GM18526 (cell line): ENCODE measurements at regions not wholly inside any gene's neighbourhood (a gene's known extent, or its start where the extent isn't known, plus 50 kb on each side); places are given as distances from the start of the nearest gene placed in this dataset.

ENCODE experiments used
- POLR2A ChIP-seq: IDR thresholded peaks from 3 replicates; pipeline ENCODE4 v1.6.1; 2011; ENCODE audit not compliant: insufficient read length; ENCODE audit errors: extremely low read depth

DNA sequence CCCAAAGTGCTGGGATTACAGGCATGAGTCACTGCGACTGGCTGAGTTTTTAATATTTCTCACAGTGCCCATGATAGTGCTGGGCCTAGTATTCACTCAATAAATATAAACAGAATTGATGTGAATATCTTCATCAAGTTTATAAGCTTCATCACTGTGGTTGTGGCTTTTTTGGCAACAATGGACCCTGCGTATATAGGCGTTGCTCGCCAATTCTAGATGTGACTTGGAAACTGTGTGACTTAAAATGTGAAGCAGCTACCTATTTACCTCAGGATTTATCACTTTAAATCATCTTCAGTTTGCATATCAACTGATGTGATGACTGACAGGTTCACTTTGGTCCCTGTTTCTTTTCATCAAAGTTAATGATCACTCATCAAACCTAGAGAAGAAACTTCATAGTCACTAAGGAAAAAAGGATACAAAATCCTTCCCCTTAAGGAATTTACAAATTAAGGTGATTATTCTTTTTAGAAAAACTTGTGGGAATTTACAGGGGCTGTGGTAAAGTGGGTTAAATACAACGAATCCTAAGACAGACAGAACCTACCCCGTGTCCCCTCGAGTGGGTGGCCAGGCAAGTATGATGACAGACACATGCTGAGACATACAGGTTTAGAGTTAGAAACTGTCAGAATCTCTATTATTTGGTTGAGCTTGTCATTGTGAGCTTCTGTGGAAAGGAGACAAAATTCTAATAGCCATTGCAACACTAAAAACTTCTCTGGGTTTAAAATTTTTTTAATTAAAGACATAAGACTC, 101.3 kb downstream of the AKAP11 start:
- no peak for TF ChIP-seq POLR2A

DNA sequence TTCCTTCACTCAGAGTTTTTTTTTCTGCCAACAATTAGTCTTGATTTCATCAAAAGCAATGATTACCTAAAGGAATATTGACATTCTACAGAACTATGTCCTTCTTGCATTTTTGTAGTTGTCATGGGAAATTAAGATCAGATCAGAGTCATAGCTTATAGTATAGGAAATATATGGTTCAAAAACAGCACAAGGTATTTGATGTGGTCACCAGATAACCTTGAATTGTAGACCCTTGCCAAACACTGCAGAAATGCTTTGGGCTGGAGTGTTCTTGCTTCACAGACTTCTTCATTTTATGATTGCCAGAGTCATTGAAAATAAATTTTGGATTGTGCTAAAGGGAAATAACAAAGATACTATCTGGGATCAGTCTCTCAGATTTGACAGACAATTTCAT, 103.7 kb downstream of the AKAP11 start:
- TF ChIP-seq POLR2A: no peak

DNA sequence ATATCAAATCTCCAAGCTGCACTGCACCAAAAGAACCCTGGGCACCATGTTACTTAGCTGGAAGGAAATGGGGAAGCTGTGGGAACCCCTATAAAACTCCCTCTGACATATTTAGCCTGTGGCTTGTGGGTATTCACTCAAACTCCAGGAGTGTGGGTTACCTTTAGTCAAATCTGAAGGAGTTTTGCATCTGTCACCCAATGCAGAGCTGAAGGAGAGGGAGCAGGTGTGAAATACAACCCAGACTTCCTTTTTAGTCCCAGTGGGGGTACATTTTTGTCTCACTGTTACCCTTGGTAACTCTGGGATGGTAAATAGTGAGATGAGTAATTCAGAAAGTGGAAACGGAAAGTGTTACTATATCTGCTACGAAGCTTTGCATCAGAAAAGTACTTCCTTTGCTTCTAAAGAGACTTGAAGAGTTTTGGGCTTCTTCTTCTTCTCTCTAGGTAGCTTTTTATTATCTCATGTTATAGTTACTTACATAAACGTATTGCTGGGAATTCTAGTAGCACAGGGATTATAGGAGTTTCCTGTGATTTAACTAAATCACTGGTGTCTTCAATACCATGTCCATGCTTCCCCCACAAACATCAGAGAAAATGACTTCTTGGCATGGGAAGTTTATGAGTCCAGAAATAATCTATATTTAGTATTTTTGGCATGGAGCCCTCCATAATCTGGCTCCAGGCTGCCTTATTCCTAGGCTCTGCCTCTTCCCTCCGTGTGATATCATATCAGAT, 105.9 kb downstream of the AKAP11 start:
- TF ChIP-seq POLR2A: no peak

DNA sequence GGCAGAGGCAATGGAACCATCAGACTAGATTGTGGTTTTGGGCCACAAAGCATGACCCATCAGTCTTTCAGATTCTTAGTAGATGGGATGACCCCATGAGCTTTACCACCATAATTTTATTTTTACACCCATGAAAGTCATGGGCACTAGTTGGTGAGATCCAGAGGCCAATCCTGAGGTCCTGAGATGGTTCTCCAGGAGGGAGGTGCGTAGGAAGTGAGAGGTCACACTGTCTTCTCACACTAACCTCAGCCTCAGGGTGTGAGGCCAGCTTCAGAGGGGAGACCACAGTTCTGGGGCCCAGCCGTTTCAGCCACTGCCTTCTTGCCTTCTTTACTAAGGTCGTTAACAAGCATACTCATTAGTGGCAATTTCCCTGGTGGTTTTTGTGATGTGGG, 106.4 kb downstream of the AKAP11 start:
- no peak for TF ChIP-seq POLR2A

DNA sequence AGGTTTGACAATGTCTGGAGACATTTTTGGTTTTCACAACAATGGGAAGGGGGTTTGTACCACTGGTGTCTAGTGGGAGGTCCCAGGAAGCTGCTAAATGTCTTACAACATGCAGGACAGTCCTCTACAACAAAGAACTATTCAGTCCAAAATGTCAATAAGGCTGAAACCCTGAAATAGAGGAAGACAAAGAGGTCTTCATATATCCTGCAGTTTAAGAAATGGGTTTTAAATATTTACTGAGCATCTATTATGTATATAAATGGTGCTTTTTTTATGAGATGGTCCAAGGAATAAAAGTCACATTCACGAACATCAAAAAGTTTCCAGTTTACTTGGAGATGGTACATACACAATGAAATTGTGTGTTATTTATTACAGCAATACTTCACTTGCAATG, 107.3 kb downstream of the AKAP11 start:
- no peak for TF ChIP-seq POLR2A

DNA sequence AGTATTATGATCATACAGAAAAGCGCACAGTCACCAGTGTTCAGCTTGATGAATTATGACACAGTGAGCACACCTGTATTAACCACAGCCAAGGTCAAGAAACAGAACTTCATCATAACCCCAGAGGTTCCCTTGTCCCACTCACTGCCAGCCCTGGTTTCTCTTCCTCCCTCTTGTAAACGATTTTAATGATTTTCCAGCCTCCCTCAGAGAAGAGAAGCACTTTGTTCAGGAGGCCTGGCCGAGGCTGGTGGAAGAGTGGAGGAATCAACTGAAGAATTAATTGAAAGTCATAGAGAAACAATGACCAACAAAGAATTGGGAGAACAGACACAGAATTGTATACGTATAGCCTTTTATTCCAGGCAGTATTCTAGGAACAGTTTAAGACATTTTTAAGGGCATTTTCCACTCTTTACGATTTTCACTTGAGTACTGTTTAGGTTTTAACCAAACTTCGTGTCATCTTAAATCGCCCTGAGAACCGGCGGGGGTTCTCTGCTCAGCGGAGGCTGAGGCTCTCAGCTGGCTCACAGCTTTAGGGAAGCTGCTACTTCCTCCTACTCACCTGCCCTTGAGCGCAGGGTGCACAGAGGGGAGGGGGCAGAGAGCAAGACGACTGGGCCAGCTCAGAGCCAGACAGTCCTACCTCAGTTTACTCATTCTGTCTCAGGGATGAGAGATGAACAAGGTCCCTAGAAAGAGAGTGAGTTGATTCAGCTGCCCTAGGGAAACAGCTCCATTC, 108.6 kb downstream of the AKAP11 start:
- peak; percentile 39 for TF ChIP-seq POLR2A

DNA sequence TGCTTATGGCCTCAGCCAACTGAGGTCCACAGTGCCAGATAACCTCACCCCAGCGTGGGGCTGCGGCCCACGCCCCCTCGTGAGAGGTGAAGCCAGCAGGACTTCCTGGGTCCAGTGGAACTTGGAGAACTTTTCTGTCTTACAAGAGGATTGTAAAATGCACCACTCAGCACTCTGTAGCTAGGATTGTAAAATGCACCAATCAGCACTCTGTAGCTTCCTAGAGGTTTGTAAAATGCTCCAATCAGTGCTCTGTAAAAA, 109.1 kb downstream of the AKAP11 start:
- TF ChIP-seq POLR2A: no peak

DNA sequence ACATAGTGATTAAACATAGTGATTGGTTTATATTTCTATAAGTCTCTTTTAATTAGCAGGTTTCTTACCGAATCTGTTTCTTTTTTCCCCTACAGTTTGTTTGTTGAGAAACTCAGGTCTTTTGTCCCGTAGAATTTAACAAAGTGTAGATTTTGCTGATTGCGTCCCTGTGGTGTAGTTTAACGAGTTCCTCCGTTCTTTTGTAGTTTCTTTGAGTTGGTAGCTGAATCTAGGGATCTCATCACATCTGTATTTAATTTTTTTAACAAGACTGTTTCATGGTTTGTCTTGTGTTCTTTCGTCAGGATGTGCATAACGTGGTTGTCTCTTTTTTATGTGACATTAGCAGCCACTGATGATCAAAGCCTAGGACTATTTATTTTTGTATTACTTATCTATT, 111.1 kb downstream of the AKAP11 start:
- no peak for TF ChIP-seq POLR2A

DNA sequence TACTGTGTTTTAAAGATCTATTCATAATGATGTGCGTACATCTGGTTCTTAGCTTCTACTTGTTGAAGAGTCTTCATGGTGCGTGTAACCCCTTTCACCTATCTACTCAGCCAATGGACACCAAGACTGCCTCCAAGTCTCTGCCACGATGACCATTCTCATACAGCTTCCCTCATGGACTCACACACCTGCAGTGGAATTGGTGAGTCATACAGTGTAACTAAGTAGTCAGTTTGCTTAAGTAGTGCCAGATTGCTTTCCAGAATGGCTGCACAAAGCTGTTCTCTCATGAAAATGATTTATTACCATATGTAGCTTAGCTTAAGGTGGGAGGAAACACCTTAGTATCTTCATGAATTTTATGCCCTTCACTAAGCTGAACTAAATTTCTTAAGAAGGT, 112.3 kb downstream of the AKAP11 start:
- TF ChIP-seq POLR2A: no peak

DNA sequence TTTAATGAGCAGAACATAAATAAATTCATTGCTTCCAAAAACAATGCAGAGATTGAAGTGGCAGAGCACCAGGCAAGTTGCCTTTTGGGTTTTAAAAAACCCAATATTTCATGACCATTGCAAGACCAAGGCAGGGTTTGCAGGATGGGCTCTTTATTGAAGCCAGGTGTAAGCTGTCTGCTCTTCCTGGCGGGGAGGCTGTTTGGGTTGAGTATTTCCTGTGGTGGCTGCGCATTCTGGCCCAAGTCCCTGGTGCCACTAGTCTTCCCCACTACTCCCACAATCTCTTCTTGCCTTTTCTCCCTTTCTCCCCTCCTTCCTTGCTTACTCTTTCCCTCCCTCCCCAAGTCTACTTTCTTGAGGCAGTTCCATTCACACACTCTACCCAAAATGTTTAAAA, 116.4 kb downstream of the AKAP11 start:
- TF ChIP-seq POLR2A: no peak

DNA sequence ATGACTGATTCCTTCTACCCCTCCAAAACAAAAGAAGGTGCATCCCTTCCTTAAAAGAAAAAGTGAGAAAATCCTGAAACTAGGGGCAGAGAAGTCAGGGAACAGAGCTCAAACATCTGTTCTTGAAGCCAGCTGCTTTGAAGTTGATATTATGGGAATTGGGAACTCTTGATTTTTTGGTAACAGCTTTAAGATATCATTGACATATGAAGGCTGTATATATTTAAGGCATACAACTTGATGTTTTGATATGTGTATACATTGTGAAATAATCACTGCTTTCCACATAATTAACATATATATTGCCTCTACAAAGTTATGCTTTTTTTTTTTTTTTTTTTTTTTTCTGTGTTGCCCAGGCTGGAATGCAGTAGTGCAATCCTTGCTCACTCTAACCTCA, 117.1 kb downstream of the AKAP11 start:
- TF ChIP-seq POLR2A: no peak

DNA sequence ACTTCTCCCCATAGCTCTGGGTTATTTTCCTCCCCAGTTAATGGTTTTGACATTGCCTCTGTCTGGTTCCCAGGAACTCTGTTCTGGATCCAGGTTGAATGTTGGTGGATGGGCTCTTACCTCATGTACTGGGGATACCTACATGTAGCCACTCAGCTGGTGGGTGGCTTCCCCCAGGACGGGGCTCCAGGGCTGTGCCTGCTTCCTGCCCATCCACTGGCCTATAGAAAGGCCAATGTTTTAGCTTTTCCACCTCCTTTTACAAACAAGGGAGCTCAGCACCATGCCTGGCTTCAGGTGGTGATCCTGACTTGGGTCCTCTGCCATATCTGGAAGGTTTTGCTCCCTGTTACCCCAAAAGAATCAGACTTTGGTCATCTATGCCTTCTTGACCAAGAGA, 120.2 kb downstream of the AKAP11 start:
- TF ChIP-seq POLR2A: no peak

DNA sequence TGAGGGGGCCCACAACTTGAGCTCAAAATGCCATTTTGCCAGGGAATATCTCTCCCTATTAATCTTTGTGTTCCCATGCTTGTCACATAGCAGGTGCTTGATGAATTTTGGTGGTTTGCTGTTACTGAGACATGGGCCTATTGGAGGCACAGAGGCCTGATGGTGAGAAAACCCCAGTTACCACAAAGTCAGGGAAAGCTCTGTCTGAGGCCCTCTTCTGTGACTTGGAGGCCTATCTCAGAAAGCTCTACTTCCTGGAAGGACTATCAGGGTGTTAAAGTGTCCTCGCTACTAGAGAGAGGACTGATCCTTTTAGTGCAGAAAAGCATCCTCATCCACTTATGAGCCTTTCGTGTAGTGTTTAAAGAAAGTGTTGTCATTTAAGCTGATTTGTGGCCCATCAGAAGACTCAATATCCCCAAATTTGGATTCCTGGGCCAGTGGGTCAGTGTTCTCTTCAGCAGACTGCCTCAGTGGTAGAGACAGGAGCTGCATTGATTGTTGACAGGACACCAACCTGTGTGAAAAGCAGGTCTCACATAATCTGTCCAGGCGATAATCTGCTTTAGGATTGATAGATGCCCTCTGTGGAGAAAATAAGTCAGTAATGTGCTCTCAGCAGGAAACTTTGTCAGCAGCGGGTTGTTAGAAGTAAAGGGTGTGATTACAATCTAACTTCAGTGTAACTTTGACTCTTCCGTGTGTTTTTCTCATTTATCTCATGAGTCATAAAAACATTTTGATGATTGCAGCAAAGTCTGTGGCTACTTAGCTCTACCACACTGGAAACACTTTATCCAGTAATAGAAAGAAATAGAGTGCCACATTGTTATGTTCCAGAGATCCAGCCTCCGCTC, 121.0 kb downstream of the AKAP11 start:
- TF ChIP-seq POLR2A: no peak

DNA sequence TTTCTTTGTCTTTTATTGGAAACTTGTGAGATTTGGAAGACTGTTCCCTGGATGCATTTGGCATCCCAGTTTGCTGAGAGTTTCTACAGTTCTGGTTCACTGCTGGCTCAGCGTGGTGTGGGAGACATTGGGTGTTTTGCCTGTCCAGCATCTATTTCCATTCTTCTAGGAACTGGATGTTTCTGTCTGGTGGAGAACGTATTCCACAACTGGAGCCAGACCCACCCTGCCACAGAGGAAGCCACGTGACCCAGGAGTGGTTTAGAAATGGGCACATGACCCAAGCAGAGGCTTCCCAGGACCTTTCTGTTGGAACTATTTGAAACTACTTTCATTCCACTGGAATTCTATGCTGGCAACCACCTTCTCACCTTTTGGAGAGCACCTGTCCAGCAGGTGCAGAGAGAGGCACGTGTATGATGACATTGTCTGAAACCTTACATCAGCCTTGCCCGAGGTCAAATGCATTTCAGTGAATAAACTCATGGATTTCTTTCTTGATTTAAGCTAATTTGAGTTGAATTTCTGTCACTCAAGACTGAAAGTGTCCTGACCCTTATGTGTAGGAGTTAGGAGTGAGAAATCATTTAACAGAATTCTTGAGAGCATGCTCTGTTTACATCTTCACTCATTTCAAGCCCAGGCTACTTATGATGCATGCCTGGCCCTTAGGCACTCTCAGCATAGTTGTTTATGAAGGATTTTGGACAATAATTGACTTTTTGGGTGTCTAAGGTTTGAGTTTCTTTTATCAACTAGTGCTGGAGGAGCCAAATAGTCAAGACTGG, 121.8 kb downstream of the AKAP11 start:
- no peak for TF ChIP-seq POLR2A

DNA sequence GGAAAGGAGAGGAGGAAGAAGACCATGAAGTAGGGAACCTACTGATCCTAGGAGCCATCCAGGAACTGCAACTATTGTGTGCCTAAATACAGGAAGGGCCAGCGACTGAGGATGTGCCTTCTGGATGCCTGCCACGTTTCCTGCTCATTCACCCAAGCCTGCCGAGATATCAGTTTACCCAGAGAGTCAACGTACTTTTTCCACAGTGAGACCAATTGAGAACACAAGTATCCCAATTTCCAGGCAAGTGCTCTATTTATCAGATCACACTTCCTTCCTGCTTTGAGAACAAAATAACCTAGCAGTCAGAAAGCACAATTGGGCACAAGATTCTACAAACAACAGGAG, 122.4 kb downstream of the AKAP11 start:
- TF ChIP-seq POLR2A: no peak

DNA sequence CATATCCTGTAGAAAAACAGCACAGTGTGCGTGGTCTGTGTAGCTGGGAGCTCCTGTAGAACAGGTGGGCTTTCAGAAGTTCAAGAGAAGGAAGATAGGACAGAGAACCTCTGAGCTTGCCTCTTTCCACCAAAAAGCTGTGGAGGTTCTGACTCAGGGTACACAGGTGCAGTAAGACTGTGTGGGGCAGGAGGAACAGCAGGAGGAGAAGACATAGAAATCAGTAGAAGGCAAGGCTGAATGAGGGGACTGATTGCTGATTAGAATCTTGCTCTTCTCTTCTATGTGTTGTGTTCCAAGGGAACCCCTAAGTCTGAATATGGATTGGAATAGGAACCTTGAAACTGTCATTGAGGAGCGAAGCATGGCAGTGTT, 122.7 kb downstream of the AKAP11 start:
- no peak for TF ChIP-seq POLR2A
